Inflammatory macrophage treated with lipopolysaccharide for 4 hours (primary cell): ENCODE measurements at regions not wholly inside any gene's neighbourhood (a gene's known extent, or its start where the extent isn't known, plus 50 kb on each side); places are given as distances from the start of the nearest gene placed in this dataset.

Source experiments
- DNase-seq: peaks from one replicate; pipeline ENCODE4 v3.0.0-alpha.2; 2020

- no peak for DNase-seq
These were observed 829.4 kb upstream of the ALCAM start for GRCh38 chr3:104537323-104537722.

- no peak for DNase-seq
These were observed 820.4 kb upstream of the ALCAM start for GRCh38 chr3:104546301-104546700.

GRCh38 chr3:104547031-104547430 lies 819.7 kb upstream of the ALCAM start:
- DNase-seq = no peak

- no peak for DNase-seq
These were observed 818.3 kb upstream of the ALCAM start for GRCh38 chr3:104548401-104548800.

- DNase-seq = no peak
These were observed 817.5 kb upstream of the ALCAM start for GRCh38 chr3:104549099-104549714.

GRCh38 chr3:104553121-104553520 lies 813.6 kb upstream of the ALCAM start:
- no peak for DNase-seq

- peak; percentile 35 for DNase-seq
These were observed 812.3 kb upstream of the ALCAM start for GRCh38 chr3:104554425-104554824.

GRCh38 chr3:104555728-104556127 lies 811.0 kb upstream of the ALCAM start:
- DNase-seq = no peak

- no peak for DNase-seq
These were observed 810.2 kb upstream of the ALCAM start for GRCh38 chr3:104556372-104557078.

- DNase-seq = peak; percentile 6
These were observed 805.4 kb upstream of the ALCAM start for GRCh38 chr3:104561324-104561723.

- DNase-seq = peak; percentile 71
These were observed 802.6 kb upstream of the ALCAM start for GRCh38 chr3:104564045-104564643.

- no peak for DNase-seq
These were observed 800.7 kb upstream of the ALCAM start for GRCh38 chr3:104566054-104566453.

GRCh38 chr3:104575634-104576033 lies 791.1 kb upstream of the ALCAM start:
- no peak for DNase-seq

- DNase-seq = no peak
These were observed 788.2 kb upstream of the ALCAM start for GRCh38 chr3:104578558-104578957.

- no peak for DNase-seq
These were observed 784.6 kb upstream of the ALCAM start for GRCh38 chr3:104582092-104582491.

- DNase-seq = no peak
These were observed 782.0 kb upstream of the ALCAM start for GRCh38 chr3:104584682-104585081.

GRCh38 chr3:104586344-104586743 lies 780.4 kb upstream of the ALCAM start:
- no peak for DNase-seq

GRCh38 chr3:104588442-104588841 lies 778.3 kb upstream of the ALCAM start:
- no peak for DNase-seq

GRCh38 chr3:104591776-104592175 lies 774.9 kb upstream of the ALCAM start:
- DNase-seq = no peak

- no peak for DNase-seq
These were observed 772.2 kb upstream of the ALCAM start for GRCh38 chr3:104594491-104594890.

- no peak for DNase-seq
These were observed 770.7 kb upstream of the ALCAM start for GRCh38 chr3:104596054-104596453.

GRCh38 chr3:104596551-104596950 lies 770.2 kb upstream of the ALCAM start:
- DNase-seq = peak; percentile 27

GRCh38 chr3:104598848-104599511 lies 767.7 kb upstream of the ALCAM start:
- DNase-seq = no peak
